ENCODE measurements at regions not wholly inside any gene's neighbourhood (a gene's known extent, or its start where the extent isn't known, plus 50 kb on each side); places are given as distances from the start of the nearest gene placed in this dataset.

DNA sequence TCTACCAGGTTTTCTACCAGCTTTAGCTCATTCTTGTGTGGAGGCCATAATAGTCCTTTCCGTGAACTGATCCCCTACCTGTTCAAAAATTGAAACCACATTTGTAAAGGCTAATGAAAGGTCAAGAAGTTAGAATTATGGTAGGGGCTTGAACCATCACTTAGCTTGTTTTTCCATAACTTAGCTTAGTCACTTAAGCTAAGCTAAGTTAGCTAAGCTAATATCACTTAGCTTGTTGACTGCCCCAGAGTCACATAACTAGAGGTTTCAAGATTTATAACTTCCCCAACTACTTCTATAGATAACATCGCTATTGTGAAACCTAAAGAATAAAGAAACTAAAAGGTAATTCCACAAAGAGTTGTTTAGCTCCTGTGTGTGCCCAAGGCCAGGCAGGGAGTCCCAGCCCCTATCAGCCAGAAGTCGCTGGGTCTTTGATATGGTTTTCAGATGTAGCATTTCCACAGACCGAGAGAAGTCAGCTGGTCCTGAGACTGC lies 131.8 kb downstream of the VEGFA start:
- Histone ChIP-seq H3K27me3 (ENCODE audit: low read depth) (no peaks in the 10 kb centered on the region), H3K4me3 (no peak overlapping the region), H3K9me3 (no peaks in the 10 kb centered on the region; the same call in 1 of the 2 replicates), H3K4me1 (no peaks in the 10 kb centered on the region), H3K36me3 (replicated peaks) (no peaks in the 10 kb centered on the region)
- DNase-seq (ENCODE audit: low spot score in 2 of 2) = no peak
- in situ Hi-C loops (cut with MboI; ENCODE audit: low sequenced_read_pairs) = no loop called here

DNA sequence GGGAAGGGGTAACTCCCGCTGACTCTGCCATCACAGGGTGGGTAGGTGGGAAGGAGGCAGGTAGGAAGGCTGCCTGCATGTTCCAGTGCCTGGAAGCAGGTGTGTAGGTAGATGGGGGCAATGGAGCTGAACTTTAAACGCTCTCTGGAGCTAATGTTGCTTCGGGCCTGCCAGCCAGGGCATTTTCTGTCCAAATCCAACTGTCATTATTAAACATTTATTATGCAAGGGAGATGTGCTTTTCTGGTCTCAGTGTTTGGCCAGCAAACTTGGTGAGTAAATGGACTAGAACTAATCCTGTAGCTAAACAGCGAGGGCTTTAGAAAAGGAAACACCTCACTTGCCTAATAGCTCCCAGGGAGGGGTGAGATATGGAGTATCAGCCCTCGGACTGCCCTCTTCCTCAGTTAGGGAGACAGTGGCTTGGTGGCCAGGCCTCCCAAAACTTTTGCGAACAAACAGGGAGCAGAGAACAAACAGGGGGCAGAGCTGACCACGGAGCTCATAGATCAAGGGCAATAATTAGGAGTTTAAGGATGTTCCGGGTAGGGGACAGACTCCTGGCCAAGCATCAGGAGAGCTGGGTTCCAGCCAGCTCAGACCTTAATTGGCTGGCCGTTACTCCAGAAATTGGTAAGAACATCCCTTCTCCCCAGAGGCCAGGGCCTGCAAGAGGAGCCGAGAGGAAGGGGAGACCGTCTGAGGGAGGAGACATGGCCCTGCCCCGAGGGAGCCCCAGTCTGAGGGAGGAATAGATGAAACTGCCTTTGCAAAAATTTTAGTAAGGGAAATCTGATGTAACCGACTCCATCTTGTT lies 131.1 kb downstream of the VEGFA start:
- Histone ChIP-seq H3K9me3 (no peaks in the 10 kb centered on the region; the same call in 1 of the 2 replicates), H3K27me3 (ENCODE audit: low read depth) (no peaks in the 10 kb centered on the region), H3K4me3 (no peak overlapping the region), H3K36me3 (replicated peaks) (no peaks in the 10 kb centered on the region), H3K4me1 (no peaks in the 10 kb centered on the region)
- DNase-seq (ENCODE audit: low spot score in 2 of 2) = no peak
- in situ Hi-C loops (cut with MboI; ENCODE audit: low sequenced_read_pairs) = no loop called here

DNA sequence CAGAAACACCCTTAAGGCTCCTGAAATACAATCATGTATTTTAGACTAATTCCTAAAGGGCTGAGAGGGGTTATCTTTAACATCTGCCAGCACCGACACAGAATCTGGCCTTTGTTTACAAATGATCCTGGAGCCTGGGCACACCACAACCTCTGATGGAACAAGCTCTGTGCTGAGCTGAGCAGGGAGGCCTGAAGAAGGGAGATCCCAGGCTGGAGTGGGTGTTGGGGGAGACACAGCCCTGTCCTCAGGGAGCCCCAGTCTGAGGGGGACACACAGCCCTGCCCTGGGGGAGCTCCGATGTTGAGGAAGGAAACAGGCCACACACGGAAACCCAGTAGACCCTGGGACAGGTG lies 130.5 kb downstream of the VEGFA start:
- no peak for DNase-seq (ENCODE audit: low spot score in 2 of 2)
- Histone ChIP-seq H3K4me1 (no peaks in the 10 kb centered on the region), H3K9me3 (no peaks in the 10 kb centered on the region; the same call in 1 of the 2 replicates), H3K27me3 (ENCODE audit: low read depth) (no peaks in the 10 kb centered on the region), H3K36me3 (replicated peaks) (no peaks in the 10 kb centered on the region), H3K4me3 (no peak overlapping the region)
- in situ Hi-C loops (cut with MboI; ENCODE audit: low sequenced_read_pairs) = no loop called here

DNA sequence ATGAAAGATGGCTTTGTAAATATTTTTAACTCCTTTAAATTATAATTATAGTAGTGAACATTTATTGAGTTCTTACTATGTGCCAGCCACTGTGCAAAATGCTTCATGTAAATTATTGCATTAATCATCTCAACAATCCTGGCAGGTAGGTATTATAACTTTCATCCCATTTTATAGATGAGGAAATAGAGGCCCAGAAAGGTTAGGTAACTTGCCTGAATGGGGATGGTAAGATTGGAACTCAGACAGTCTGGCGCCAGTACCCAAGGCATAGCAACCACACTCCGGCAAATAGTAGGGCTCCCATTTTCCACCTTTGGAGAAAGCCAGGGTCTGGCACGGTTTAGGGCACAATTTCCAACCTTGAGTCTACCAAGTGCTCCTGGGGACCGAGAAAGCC lies 129.8 kb downstream of the VEGFA start:
- in situ Hi-C loops (cut with MboI; ENCODE audit: low sequenced_read_pairs) = no loop called here

DNA sequence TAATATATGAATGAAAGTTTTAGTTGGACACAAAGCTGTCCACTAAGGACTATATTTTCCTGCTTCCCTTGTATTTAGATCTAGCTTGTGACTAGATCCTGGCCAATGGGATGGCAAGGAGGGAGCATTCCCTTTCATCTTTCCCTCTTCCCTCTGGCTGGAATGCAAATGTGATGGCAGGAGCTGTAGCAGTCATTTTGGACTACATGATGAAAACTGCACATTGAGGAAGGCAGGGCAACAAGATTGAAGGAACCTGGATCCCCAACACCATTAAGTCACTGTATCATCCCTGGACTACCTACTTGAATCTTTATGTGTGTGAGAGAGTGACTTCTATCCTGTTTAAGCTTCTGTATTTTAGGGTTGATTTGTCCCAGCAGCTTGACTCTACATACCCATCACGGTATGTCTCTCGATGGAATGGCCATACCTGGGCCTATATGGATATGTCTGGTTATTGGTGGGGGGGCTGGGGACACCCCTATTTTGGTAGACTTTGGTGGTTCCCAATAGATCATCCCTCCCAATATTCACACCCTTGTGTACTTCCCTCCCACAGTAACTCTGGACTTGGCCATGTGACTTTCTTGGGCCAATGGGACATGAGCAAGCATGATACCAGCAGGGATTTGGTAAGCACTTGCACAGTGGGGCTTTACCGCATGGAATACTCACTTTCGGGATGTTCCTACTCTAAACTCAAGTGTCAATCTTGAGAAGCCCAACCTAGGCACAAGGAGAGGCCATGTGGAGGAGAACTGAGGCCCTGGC lies 128.5 kb downstream of the VEGFA start:
- H3K9me3 ChIP-seq = no peaks in the 10 kb centered on the region; the same call in 1 of the 2 replicates
- in situ Hi-C loops (cut with MboI; ENCODE audit: low sequenced_read_pairs) = no loop called here
- DNase-seq (ENCODE audit: low spot score in 2 of 2) = no peak
- H3K4me1 ChIP-seq = no peaks in the 10 kb centered on the region
- H3K4me3 ChIP-seq = no peak overlapping the region
- no peaks in the 10 kb centered on the region for H3K27me3 ChIP-seq (ENCODE audit: low read depth)
- no peaks in the 10 kb centered on the region for H3K36me3 ChIP-seq (replicated peaks)

More for the DNA sequence above, 129.8 kb downstream of the VEGFA start:
- DNase-seq (ENCODE audit: low spot score in 2 of 2) = no peak
- Histone ChIP-seq H3K4me1 (no peaks in the 10 kb centered on the region), H3K36me3 (replicated peaks) (no peaks in the 10 kb centered on the region), H3K27me3 (ENCODE audit: low read depth) (no peaks in the 10 kb centered on the region), H3K4me3 (no peak overlapping the region), H3K9me3 (no peaks in the 10 kb centered on the region; the same call in 1 of the 2 replicates)

DNA sequence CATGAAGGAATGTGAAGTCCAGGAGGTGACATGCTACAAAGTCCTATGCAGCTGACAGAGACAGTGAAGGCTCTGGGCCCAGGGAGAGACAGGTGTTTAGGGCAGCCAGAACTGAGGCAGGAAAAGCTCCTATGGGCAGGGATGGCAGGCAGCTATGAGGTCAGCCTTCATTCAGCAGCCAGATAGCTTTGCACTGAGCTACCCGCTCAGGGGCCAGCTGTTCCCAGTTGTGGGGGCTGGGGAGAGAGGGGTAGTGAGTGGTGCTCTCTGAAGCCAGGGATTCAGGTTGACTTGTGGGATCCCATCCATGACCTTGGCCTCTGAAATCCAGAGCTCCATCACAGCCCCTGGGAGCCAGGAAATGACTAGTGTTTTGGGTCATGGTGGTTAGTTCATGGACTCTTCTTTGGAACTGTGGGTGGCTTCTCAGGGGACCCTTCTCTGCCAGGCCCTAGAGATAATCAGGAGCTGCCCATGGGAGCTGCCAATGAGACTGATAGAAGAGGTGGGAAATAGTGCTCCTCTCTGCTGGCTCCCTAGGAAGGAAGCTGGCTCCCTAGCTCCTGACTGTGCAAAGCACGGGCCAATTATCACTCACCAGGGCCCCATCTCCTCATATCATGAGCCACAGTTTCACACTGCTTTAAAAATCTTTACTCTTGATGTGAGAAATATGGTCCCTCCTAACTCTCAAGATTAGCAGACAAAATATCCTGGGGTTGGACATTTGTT lies 127.7 kb downstream of the VEGFA start:
- H3K36me3 ChIP-seq (replicated peaks) = no peaks in the 10 kb centered on the region
- no peak for DNase-seq (ENCODE audit: low spot score in 2 of 2)
- in situ Hi-C loops (cut with MboI; ENCODE audit: low sequenced_read_pairs) = no loop called here
- H3K4me1 ChIP-seq = no peaks in the 10 kb centered on the region
- H3K27me3 ChIP-seq (ENCODE audit: low read depth) = no peaks in the 10 kb centered on the region
- H3K9me3 ChIP-seq = no peaks in the 10 kb centered on the region
- H3K4me3 ChIP-seq = no peak overlapping the region

DNA sequence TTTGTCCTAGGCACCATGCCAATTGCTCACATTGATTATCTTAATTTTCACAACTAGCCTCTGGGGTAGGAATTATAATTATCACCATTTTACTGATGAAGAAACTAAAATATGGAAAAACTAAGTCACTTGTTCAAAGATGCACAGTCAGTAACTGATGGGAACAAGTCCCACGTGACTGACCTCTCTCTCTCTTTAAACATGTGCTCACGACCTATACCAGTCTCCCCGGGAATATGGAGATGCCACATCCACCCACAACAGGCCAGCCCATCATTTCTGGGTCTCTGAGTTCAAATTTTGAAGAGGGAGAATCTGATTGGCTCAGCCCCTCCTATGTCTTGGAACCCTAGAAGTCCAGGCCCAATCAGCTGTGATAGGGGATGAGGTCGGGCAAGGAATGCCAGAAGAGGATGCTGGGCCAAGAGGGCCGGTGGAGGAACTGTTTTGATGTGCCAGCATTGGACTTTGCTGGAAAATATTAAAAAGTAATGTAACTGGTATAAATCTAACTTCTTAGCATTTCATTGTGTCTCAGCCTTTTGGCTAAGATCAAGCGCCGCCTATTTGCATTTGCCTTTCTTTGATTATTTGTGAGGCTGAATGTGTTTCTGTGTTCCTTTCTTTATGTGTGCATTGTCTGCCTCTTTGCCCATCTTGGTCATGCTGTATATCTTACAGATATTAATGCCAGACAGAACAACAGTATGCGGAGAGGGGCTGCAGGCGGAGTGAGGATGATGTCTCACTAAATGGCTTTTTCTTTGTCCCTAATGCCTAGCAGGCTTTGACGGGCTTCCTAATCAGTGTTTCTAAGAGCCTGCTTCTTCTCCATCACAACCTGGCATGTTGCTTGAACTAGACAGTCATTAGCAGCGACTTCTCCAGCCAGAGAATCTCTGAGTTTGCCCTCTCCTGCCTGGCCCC lies 126.6 kb downstream of the VEGFA start:
- no peaks in the 10 kb centered on the region; the same call in 1 of the 2 replicates for H3K27me3 ChIP-seq (ENCODE audit: low read depth)
- no peak overlapping the region for H3K4me3 ChIP-seq
- H3K9me3 ChIP-seq = no peaks in the 10 kb centered on the region
- no peaks in the 10 kb centered on the region for H3K36me3 ChIP-seq (replicated peaks)
- H3K4me1 ChIP-seq = no peaks in the 10 kb centered on the region
- in situ Hi-C loops (cut with MboI; ENCODE audit: low sequenced_read_pairs) = no loop called here
- no peak for DNase-seq (ENCODE audit: low spot score in 2 of 2)

DNA sequence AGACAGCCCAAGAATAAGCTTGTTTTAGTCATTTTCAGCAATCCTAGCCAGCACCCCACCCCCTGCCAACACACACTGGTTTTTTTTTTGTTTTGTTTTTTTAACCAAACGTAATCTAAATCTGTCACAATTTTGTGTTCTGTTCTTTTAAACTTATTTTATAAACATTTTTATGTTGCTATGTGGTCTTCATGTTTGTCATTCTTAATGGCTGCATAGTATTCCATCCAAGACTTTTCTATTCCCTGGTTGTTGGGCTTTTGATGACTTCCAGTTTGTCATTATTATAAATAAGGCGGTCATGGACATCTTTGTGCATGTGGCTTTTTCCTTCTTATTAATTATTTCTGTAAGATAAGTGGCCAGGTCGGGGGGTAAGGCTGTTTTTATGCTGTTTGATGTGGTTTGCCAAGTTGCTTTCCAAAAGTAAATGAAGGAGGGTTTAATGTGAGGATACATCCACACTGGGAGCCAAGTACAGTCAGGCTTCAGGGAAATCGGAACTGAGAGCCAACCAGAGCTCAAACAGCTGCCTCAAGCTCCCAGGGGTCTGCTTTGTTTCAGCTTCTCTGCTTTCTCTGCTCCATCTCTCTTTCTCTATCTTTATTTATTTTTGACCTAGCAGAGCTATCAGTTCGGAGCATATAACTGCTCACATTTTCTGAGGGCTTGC lies 125.8 kb downstream of the VEGFA start:
- no peaks in the 10 kb centered on the region for H3K4me1 ChIP-seq
- no peaks in the 10 kb centered on the region for H3K36me3 ChIP-seq (replicated peaks)
- H3K27me3 ChIP-seq (ENCODE audit: low read depth) = no peaks in the 10 kb centered on the region; the same call in 1 of the 2 replicates
- no peak overlapping the region for H3K4me3 ChIP-seq
- in situ Hi-C loops (cut with MboI; ENCODE audit: low sequenced_read_pairs) = no loop called here
- no peak for DNase-seq (ENCODE audit: low spot score in 2 of 2)
- H3K9me3 ChIP-seq = no peaks in the 10 kb centered on the region

DNA sequence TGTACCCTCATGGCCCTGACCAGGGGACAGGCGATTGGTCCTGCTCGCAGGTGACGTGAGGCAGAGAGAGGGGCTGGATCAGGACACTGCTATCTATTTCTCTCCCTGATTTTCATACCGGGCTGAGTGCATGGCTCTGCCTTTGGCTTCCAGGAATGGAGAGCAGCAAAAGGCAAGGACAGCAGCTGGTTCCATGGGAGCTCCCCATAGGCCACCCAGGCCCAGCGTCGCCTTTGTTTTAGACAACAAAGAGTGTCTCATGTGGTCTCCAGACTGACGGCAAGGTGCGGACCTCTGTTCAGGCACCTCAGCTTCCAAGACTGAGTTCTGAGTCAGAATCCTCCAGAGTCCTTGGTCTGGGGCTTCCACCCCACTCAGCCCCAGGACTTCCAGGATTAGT lies 123.1 kb downstream of the VEGFA start:
- no peak for DNase-seq (ENCODE audit: low spot score in 2 of 2)
- in situ Hi-C loops (cut with MboI; ENCODE audit: low sequenced_read_pairs) = no loop called here
- H3K4me1 ChIP-seq = no peaks in the 10 kb centered on the region
- H3K36me3 ChIP-seq (replicated peaks) = no peaks in the 10 kb centered on the region
- H3K4me3 ChIP-seq = no peak overlapping the region
- peaks cover 3% of the 10 kb centered on the region; the same call in 1 of the 2 replicates for H3K27me3 ChIP-seq (ENCODE audit: low read depth)
- H3K9me3 ChIP-seq = no peaks in the 10 kb centered on the region

DNA sequence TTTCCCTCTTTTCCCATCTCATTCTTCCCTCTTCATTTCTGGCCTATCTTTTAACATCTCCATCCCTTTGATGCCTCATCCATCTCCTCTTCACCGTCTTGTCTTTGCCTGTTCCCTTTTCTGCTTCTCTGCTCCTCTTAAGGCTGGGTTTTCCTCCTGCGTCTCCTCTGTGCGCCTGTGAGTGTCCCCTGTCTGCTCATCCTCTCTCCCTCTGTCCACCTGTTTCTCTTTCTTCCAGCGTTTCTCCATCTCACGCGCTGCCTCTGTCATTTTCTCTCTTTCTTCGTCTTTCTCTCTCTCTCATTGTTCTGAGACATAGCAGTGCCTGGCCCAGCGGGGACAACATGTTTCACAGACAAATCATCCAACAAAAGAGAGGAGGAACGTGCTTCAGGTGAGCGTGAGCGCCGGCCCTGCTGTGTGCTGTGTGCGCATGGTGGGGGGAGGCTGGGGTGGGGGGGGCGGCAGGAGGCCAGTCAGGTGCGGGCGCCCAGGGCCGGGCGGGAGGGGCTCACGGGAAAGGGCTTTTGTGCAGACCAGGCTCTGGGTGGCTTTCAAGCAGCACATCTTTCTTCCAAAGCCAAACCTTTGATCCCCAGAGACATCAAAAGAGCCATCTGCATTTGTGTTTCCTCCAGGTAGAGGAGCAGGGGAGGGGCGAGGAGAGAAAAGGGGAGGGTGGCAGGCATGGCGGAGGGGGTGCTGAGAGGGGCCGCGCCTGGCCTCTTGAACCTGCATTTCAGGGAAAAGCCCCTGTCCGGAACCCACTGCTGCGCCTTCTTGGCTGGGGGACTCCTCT lies 121.3 kb downstream of the VEGFA start:
- Histone ChIP-seq H3K9me3 (no peaks in the 10 kb centered on the region), H3K27me3 (ENCODE audit: low read depth) (peaks cover 3% of the 10 kb centered on the region; the same call in 1 of the 2 replicates), H3K4me1 (no peaks in the 10 kb centered on the region), H3K36me3 (replicated peaks) (no peaks in the 10 kb centered on the region), H3K4me3 (no peak overlapping the region)
- no peak for DNase-seq (ENCODE audit: low spot score in 2 of 2)
- in situ Hi-C loops (cut with MboI; ENCODE audit: low sequenced_read_pairs) = no loop called here

DNA sequence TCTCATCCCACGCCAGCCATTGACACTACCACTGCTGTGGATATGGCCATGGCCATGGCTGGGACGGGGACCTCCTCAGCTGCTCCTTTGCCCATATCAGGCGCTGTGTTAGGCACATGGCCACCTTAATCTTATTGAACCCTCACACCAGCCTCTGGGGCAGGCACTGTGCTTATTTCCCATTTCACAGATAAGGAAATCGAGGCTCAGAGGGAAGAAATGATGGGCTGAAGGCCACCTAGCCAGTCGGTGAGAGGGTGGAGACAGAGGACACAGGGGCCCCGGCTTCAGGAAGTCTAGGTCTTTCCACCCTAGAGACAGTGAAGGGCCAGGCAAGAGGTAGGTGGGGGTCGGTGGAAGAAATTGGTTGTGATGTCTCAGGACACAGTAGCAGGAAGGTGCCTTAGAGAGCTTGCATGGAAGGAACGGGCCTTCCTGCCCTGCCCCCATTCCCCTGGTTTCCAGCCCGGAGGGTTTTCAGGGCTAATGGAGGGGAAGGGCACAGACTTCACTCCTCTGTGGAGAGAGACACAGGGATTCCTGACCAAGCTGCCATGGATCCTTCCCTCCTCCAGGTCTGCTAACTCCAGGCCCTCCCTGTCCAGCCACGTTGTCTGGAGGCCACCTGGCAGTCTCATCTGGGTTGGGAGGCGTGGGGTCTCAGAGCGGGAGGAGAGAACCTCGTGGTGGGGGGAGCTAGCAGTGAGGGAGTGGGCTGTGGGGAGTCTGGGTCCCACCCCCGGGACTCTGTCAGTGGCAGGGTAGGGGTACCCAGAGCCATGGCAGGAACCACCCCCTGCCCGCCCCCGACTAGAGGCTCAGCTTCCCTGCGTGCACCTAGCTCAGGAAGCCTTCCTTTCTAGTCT lies 120.4 kb downstream of the VEGFA start:
- in situ Hi-C loops (cut with MboI; ENCODE audit: low sequenced_read_pairs) = no loop called here
- Histone ChIP-seq H3K27me3 (ENCODE audit: low read depth) (peaks cover 3% of the 10 kb centered on the region; the same call in 1 of the 2 replicates), H3K9me3 (no peaks in the 10 kb centered on the region), H3K36me3 (replicated peaks) (no peaks in the 10 kb centered on the region), H3K4me1 (no peaks in the 10 kb centered on the region), H3K4me3 (no peak overlapping the region)
- DNase-seq (ENCODE audit: low spot score in 2 of 2) = no peak

Data from HAP-1 (cell line).